ENCODE measurements at regions not wholly inside any gene's neighbourhood (a gene's known extent, or its start where the extent isn't known, plus 50 kb on each side); places are given as distances from the start of the nearest gene placed in this dataset.
"Not testable (repeated sequence)": the region's sequence is repeated elsewhere in the genome, so short reads cannot be mapped to it uniquely, and the experiment has no call there.

GRCh38 chr7:34581698-34582097, 76.3 kb upstream of the NPSR1 start:
- peak; percentile 30 for DNase-seq
- BruUV-seq (replicated peaks); CTCF ChIA-PET; POLR2A ChIA-PET (ENCODE audit: unreplicated experiment); H3K4me2 ChIP-seq (ENCODE audit: low read length); H3K27me3 ChIP-seq (ENCODE audit: low read length); H3F3A ChIP-seq (ENCODE audit: low read length, unreplicated experiment); H2AFZ ChIP-seq (ENCODE audit: low read length); ATAC-seq; H4K20me1 ChIP-seq (ENCODE audit: low read length); H3K4me3 ChIP-seq (ENCODE audit: low read length); H3K9ac ChIP-seq (ENCODE audit: low read length); H3K36me3 ChIP-seq (ENCODE audit: low read depth, low read length); intact Hi-C loops (cut with micrococcal nuclease); H3K9me2 ChIP-seq (replicated peaks; ENCODE audit: low read length); H3K4me1 ChIP-seq (ENCODE audit: insufficient read depth, low read length); H3K27ac ChIP-seq (ENCODE audit: low read length); H3K9me3 ChIP-seq (ENCODE audit: low read length); H3K79me2 ChIP-seq (ENCODE audit: low read length): not testable (repeated sequence)

- ChIA-PET POLR2A (ENCODE audit: unreplicated experiment) (no interaction called here), CTCF (no interaction called here)
- H3K36me3 ChIP-seq (ENCODE audit: low read depth, low read length): no peaks in the 10 kb centered on the region
- TF ChIP-seq EZH2phosphoT487 (IDR thresholded peaks at IDR 0.05; ENCODE audit: borderline replicate concordance, low read length): no peak
- TF ChIP-seq EZH2 (IDR thresholded peaks at IDR 0.05; ENCODE audit: low read length, unreplicated experiment): no peak
- TF ChIP-seq CTCF (conservative IDR thresholded peaks at IDR 0.05; ENCODE audit: low read depth, low read length): no peak
- no peaks in the 10 kb centered on the region for H3K9me2 ChIP-seq (replicated peaks; ENCODE audit: low read length)
- no peak for ATAC-seq
- H3K27ac ChIP-seq (ENCODE audit: low read length): no peak overlapping the region
- no peaks in the 10 kb centered on the region for H3K9me3 ChIP-seq (ENCODE audit: low read length)
- intact Hi-C loops (cut with micrococcal nuclease): no loop called here
- no peaks in the 10 kb centered on the region for H3F3A ChIP-seq (ENCODE audit: low read length, unreplicated experiment)
- H3K4me1 ChIP-seq (ENCODE audit: insufficient read depth, low read length): no peaks in the 10 kb centered on the region
- BruUV-seq (replicated peaks): no TSS peak
- H2AFZ ChIP-seq (ENCODE audit: low read length): no peak overlapping the region
- H3K9ac ChIP-seq (ENCODE audit: low read length): no peak overlapping the region
- no peaks in the 10 kb centered on the region for H4K20me1 ChIP-seq (ENCODE audit: low read length)
- no peak for DNase-seq
- H3K79me2 ChIP-seq (ENCODE audit: low read length): no peaks in the 10 kb centered on the region
- H3K4me2 ChIP-seq (ENCODE audit: low read length): no peak overlapping the region
- H3K4me3 ChIP-seq (ENCODE audit: low read length): no peak overlapping the region
- H3K27me3 ChIP-seq (ENCODE audit: low read length): no peaks in the 10 kb centered on the region
Measured at GRCh38 chr7:34584526-34584925, 73.5 kb upstream of the NPSR1 start.

- DNase-seq (peak; percentile 46), ATAC-seq (no peak)
- POLR2A ChIA-PET (ENCODE audit: unreplicated experiment): no interaction called here
- Histone ChIP-seq H2AFZ (ENCODE audit: low read length) (no peak overlapping the region), H3K4me3 (ENCODE audit: low read length) (no peak overlapping the region), H3K79me2 (ENCODE audit: low read length) (no peaks in the 10 kb centered on the region), H3K9me3 (ENCODE audit: low read length) (no peaks in the 10 kb centered on the region), H3F3A (ENCODE audit: low read length, unreplicated experiment) (no peaks in the 10 kb centered on the region), H3K27me3 (ENCODE audit: low read length) (peaks cover 36% of the 10 kb centered on the region), H3K27ac (ENCODE audit: low read length) (no peak overlapping the region), H4K20me1 (ENCODE audit: low read length) (no peaks in the 10 kb centered on the region), H3K9me2 (replicated peaks; ENCODE audit: low read length) (no peaks in the 10 kb centered on the region), H3K36me3 (ENCODE audit: low read depth, low read length) (no peaks in the 10 kb centered on the region), H3K4me2 (ENCODE audit: low read length) (no peak overlapping the region), H3K9ac (ENCODE audit: low read length) (no peak overlapping the region), H3K4me1 (ENCODE audit: insufficient read depth, low read length) (no peaks in the 10 kb centered on the region)
- CTCF ChIA-PET: interaction anchor here (1.0 kb wide), 1 partner anchor 276 kb away, joined by 3 read pairs; no protein-coding TSS in a partner anchor
- no TSS peak for BruUV-seq (replicated peaks)
- intact Hi-C loops (cut with micrococcal nuclease): no loop called here
- TF ChIP-seq EZH2phosphoT487 (IDR thresholded peaks at IDR 0.05; ENCODE audit: borderline replicate concordance, low read length) (no peak), EZH2 (IDR thresholded peaks at IDR 0.05; ENCODE audit: low read length, unreplicated experiment) (no peak), CTCF (conservative IDR thresholded peaks at IDR 0.05; ENCODE audit: low read depth, low read length) (peak; percentile 63)
Measured at GRCh38 chr7:34596887-34597286, 61.1 kb upstream of the NPSR1 start.

Measured in PC-3 (cell line).